ENCODE measurements at regions not wholly inside any gene's neighbourhood (a gene's known extent, or its start where the extent isn't known, plus 50 kb on each side); places are given as distances from the start of the nearest gene placed in this dataset.

DNA sequence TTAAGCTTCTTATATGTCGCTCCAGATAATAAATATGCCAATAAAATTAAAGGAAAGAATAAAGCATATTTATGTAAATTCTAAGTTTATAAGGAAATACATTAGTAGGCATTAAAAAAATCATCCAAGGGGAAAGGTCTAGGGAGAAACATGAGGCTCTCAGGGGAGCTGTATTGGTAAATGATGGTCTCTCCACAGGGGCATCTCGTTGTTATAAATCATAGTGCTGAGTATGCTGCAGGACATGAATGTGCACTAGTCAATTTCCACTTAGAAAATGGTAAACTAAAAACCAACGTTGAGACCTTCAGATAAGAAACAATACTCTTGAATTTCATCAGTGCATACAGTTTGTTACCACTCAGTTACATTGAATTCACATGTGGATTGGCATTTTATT is 194.0 kb upstream of the AHR start:
- no peak for TF ChIP-seq EZH2 (IDR thresholded peaks at IDR 0.05; ENCODE audit: insufficient read depth, low read length)
- TF ChIP-seq, protein P1, sequence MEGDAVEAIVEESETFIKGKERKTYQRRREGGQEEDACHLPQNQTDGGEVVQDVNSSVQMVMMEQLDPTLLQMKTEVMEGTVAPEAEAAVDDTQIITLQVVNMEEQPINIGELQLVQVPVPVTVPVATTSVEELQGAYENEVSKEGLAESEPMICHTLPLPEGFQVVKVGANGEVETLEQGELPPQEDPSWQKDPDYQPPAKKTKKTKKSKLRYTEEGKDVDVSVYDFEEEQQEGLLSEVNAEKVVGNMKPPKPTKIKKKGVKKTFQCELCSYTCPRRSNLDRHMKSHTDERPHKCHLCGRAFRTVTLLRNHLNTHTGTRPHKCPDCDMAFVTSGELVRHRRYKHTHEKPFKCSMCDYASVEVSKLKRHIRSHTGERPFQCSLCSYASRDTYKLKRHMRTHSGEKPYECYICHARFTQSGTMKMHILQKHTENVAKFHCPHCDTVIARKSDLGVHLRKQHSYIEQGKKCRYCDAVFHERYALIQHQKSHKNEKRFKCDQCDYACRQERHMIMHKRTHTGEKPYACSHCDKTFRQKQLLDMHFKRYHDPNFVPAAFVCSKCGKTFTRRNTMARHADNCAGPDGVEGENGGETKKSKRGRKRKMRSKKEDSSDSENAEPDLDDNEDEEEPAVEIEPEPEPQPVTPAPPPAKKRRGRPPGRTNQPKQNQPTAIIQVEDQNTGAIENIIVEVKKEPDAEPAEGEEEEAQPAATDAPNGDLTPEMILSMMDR (IDR thresholded peaks at IDR 0.05; ENCODE audit: insufficient read depth, low read depth, low read length) = no peak
